ENCODE measurements at regions not wholly inside any gene's neighbourhood (a gene's known extent, or its start where the extent isn't known, plus 50 kb on each side); places are given as distances from the start of the nearest gene placed in this dataset.
"Not testable (repeated sequence)": the region's sequence is repeated elsewhere in the genome, so short reads cannot be mapped to it uniquely, and the experiment has no call there.

DNA sequence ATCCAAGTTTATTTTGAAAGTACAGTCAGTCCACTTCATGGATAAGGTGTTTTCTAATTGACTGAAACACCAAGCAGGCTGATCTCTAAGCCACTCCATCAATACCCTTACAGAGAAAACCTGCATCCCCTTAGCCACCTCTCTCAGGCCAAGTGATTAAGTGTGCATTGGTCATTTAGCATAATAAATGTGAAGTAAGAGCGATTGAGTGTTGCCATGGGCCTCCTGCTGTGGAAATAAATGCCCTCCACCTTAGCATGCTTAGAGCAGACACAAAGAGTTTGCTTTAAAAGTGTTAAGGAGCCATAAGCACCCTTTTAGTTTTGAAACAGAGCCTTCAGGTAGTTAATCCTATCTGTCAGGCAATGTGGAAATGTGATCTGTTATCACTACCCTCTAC is 386.5 kb downstream of the GPAT3 start:
- intact Hi-C loops (cut with micrococcal nuclease) = no loop called here
- Mint-ChIP-seq H3K9me3 (no peaks in the 10 kb centered on the region), H3K4me3 (no peak overlapping the region), H3K27me3 (no peaks in the 10 kb centered on the region), H3K4me1 (ENCODE audit: low read depth) (no peaks in the 10 kb centered on the region), H3K27ac (no peak overlapping the region), H3K36me3 (ENCODE audit: low read depth) (no peaks in the 10 kb centered on the region)

DNA sequence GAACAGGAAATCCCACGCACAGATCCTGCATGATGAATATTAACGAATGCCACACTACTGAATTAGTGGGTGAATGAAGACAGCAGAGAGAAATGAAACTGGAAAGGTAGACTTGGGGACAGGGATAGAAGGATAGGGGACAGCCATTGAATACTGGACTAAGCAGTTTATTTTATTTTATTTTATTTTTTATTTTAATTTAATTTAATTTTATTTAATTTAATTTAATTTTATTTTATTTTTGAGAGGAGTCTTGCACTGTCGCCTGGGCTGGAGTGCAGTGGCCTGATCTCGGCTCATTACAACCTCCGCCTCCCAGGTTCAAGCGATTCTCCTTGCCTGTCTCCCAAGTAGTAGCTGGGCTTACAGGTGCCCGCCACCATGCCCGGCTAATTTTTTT is 385.2 kb downstream of the GPAT3 start:
- Mint-ChIP-seq H3K9me3 (no peaks in the 10 kb centered on the region), H3K36me3 (ENCODE audit: low read depth) (no peaks in the 10 kb centered on the region), H3K4me3 (no peak overlapping the region), H3K27me3 (no peaks in the 10 kb centered on the region), H3K4me1 (ENCODE audit: low read depth) (no peaks in the 10 kb centered on the region), H3K27ac (no peak overlapping the region)
- intact Hi-C loops (cut with micrococcal nuclease) = no loop called here

DNA sequence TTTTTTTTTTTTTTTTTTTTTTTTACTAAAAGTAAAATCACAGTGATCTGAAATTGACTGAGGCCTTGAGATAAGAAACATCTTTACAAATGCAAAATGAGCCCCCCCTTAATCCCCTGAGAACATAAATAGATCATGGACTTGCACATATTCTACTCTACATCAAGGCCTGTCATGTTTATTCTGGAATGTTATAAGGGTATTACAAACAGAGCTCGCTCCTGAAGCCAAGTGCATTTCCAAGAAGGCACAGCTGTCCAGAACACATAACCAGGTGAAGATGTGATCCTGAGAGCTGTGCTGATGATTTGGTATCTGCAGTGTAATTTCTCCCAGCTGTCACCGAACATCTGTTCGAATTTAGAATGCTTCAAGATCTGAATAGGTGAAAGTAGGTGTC is 384.5 kb downstream of the GPAT3 start:
- Mint-ChIP-seq H3K36me3 (ENCODE audit: low read depth) (no peaks in the 10 kb centered on the region), H3K4me3 (no peak overlapping the region), H3K27me3 (no peaks in the 10 kb centered on the region), H3K27ac (no peak overlapping the region), H3K9me3 (no peaks in the 10 kb centered on the region), H3K4me1 (ENCODE audit: low read depth) (no peaks in the 10 kb centered on the region)
- intact Hi-C loops (cut with micrococcal nuclease) = no loop called here

DNA sequence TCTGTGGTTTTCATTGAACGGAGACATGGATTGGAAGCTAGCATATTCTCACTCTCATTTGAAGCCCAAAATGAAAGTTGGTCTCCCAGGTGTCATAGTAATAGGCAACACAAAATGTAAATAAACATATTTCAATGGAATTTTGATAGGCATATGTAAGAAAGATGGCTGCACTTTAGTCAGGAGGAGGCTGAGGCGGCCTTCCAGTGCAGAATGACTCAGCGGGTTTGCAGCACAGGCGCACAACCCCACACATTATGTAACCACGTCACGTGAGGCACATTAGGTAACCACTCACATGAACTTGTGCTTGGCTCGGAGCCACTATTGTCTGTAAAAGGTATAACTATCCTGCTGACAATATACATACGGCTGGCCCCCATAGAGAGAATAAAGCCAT is 381.7 kb downstream of the GPAT3 start:
- Mint-ChIP-seq H3K4me3 (no peak overlapping the region), H3K36me3 (ENCODE audit: low read depth) (no peaks in the 10 kb centered on the region), H3K27ac (no peak overlapping the region), H3K4me1 (ENCODE audit: low read depth) (no peaks in the 10 kb centered on the region), H3K27me3 (no peaks in the 10 kb centered on the region), H3K9me3 (no peaks in the 10 kb centered on the region)
- intact Hi-C loops (cut with micrococcal nuclease) = no loop called here

DNA sequence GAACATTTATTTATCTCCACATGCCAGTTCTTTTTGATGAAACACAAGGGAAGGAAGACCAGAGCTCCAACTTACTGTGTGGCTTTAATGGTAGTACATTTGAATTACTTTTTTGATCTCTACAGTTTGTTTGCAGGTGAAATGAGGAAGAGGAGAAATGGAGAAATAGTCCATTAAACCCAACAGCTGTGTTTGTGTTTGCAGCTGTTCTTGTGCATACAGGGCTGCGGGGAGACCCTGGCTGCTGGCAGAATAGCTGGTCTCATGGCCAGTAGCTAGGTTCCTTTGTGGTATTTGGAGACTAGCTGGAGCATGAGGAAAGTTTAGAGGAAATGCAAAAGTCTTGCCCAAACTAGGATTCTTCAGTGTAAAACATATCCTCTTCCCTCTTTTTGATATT is 374.8 kb downstream of the GPAT3 start:
- Mint-ChIP-seq H3K27ac (no peak overlapping the region), H3K4me3 (no peak overlapping the region), H3K9me3 (no peaks in the 10 kb centered on the region), H3K27me3 (no peaks in the 10 kb centered on the region), H3K4me1 (ENCODE audit: low read depth) (no peaks in the 10 kb centered on the region), H3K36me3 (ENCODE audit: low read depth) (no peaks in the 10 kb centered on the region)
- intact Hi-C loops (cut with micrococcal nuclease) = no loop called here

DNA sequence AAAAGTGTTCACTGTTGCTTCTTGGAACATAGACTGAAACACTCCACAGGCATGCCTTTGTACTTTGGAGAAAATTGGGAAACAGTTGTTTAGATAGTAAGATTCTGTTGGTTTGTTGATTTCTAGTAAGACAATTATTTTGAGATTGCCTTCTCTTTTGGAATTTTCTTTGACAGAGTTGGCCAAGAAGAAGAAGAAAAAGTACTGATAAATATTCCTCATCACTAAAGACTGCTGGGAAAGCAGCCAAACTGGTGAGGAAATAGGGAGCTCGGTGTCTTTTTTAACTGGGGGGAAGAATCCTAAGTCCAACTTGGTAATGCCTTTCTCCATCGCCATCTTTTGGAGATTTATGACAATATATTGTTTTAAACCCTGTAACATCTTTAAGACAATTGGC is 370.7 kb downstream of the GPAT3 start:
- Mint-ChIP-seq H3K27ac (no peak overlapping the region), H3K9me3 (no peaks in the 10 kb centered on the region), H3K27me3 (no peaks in the 10 kb centered on the region)

DNA sequence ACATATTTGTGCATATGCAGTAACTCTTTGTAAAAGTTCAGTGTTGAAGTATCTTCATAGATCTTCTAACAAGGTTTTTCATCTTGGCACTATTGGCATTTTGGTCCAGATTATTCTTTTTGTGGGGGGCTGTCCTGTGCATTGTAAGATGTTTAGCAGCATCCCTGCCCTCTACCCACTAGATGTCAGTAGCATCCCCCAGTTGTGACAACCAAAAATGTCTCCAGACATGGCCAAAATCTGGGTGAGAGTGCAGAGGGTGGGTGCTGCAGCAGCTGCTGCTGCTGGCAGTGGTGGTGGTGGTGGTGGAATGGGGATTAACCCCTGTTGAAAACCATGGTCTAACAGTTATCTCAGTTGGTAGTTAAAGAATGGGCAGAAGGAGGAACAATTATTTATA is 370.0 kb downstream of the GPAT3 start:
- Mint-ChIP-seq H3K9me3 (no peaks in the 10 kb centered on the region), H3K27me3 (no peaks in the 10 kb centered on the region), H3K4me1 (ENCODE audit: low read depth) (no peaks in the 10 kb centered on the region), H3K27ac (no peak overlapping the region), H3K4me3 (no peak overlapping the region), H3K36me3 (ENCODE audit: low read depth) (no peaks in the 10 kb centered on the region)
- intact Hi-C loops (cut with micrococcal nuclease) = no loop called here

More for the DNA sequence above, 370.7 kb downstream of the GPAT3 start:
- Mint-ChIP-seq H3K36me3 (ENCODE audit: low read depth) (no peaks in the 10 kb centered on the region), H3K4me3 (no peak overlapping the region), H3K4me1 (ENCODE audit: low read depth) (no peaks in the 10 kb centered on the region)
- intact Hi-C loops (cut with micrococcal nuclease) = no loop called here

DNA sequence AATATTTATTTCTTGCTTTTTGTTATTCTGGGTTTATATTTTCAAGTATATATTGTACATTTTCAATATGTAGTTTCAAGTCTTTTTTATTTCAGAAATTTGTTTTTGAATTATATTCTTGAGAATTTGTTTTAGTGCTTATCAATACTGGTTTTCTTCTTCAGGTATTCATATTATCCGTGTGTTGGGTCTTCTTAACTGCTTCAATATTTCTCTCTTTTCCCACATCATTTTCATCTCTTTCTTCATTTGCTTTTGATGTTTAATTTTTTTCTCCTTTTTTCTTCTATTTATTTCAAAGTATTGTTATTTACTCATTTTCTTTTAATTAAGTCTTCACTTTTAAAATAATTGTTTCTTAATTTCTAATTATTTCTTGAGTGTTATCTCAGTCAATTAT is 367.8 kb downstream of the GPAT3 start:
- H3K9me3 Mint-ChIP-seq; H3K27ac Mint-ChIP-seq; intact Hi-C loops (cut with micrococcal nuclease); H3K36me3 Mint-ChIP-seq (ENCODE audit: low read depth); H3K27me3 Mint-ChIP-seq; H3K4me3 Mint-ChIP-seq; H3K4me1 Mint-ChIP-seq (ENCODE audit: low read depth): not testable (repeated sequence)

DNA sequence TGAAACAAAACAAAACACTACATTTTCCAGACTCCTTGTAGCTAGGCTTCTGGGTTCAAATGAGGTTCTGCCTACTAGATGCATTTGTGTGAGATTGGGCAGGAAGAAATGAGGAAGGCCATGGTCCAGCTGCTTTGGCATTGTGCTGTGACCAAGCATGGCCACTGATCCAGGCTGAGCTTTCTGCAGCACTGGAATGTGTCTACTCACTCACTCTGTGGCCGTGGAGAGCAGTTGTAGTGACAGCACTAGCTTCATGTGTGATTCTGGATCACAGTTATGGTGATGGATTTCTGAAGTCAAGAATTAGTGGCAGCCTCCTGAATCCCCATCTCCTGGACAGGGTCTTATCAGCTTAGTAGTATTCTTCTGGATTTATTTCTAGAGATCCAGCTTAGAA is 358.9 kb downstream of the GPAT3 start:
- Mint-ChIP-seq H3K4me3 (no peak overlapping the region), H3K36me3 (ENCODE audit: low read depth) (no peaks in the 10 kb centered on the region)

DNA sequence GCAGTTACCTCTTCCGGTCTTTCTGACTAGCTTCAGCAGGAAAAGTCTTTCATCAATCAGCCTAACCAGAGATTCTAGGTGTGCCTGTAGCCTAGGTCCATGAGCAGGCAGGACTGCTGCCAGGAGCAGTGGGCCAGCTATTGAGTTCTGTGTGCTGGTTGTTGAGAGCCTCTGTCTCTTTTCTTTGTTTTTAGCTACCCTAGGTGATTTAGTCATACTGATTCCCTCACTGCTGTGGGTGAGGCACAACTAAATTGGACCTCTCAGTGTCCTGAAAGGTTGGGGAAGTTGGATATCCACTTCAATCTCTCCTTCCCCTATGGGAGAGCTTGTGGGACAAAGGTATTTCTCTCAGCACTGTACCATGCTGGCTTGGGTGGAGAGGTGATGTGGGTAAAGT is 354.9 kb downstream of the GPAT3 start:
- no peaks in the 10 kb centered on the region for H3K27me3 Mint-ChIP-seq
- intact Hi-C loops (cut with micrococcal nuclease) = no loop called here
- H3K27ac Mint-ChIP-seq = no peak overlapping the region
- H3K4me3 Mint-ChIP-seq = no peak overlapping the region
- H3K9me3 Mint-ChIP-seq = peaks cover 8% of the 10 kb centered on the region
- no peaks in the 10 kb centered on the region for H3K4me1 Mint-ChIP-seq (ENCODE audit: low read depth)
- no peaks in the 10 kb centered on the region for H3K36me3 Mint-ChIP-seq (ENCODE audit: low read depth)

More for the DNA sequence above, 358.9 kb downstream of the GPAT3 start:
- intact Hi-C loops (cut with micrococcal nuclease) = no loop called here
- H3K9me3 Mint-ChIP-seq = no peaks in the 10 kb centered on the region
- no peaks in the 10 kb centered on the region for H3K4me1 Mint-ChIP-seq (ENCODE audit: low read depth)
- peaks cover 2% of the 10 kb centered on the region for H3K27me3 Mint-ChIP-seq
- no peak overlapping the region for H3K27ac Mint-ChIP-seq

DNA sequence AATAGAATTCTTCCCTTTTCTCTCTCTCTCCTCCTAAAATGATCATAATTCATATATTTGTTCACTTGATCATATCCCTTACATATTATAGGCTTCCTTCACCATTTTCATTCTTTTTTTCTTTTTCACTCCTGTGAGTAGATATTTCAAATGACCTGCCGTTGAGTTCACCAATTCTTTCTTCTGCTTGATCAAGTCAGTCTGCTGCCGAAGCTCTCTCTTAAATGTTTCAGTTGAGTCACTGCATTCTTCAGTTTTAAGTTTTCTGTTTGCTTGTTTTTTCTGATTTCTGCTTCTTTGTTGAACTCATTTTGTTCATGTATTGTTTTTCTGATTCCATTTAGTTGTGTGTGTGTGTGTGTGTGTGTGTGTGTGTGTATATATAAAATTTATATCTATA is 354.3 kb downstream of the GPAT3 start:
- Mint-ChIP-seq H3K4me1 (ENCODE audit: low read depth) (no peaks in the 10 kb centered on the region), H3K4me3 (no peak overlapping the region), H3K27ac (no peak overlapping the region), H3K27me3 (no peaks in the 10 kb centered on the region), H3K9me3 (peaks cover 8% of the 10 kb centered on the region), H3K36me3 (ENCODE audit: low read depth) (no peaks in the 10 kb centered on the region)
- intact Hi-C loops (cut with micrococcal nuclease) = no loop called here

DNA sequence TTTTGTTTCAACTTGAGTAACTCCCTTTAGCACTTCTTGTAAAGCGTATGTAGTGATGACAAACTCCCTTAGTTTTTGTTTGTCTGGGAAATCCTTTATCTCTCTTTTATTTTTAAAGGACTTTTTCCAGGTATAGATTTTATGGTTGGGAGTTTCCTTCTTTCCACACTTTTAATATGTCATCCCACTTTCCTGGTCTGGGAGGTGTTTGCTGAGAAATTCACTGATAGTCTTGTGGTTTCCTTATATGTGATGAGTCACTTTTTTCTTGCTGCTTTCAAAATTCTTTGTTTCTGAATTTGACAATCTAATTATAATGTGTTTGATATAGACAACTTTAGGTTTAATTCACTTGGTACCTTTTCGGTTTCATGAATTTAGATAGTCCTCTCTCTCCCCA is 353.9 kb downstream of the GPAT3 start:
- no peaks in the 10 kb centered on the region for H3K27me3 Mint-ChIP-seq
- no peaks in the 10 kb centered on the region for H3K4me1 Mint-ChIP-seq (ENCODE audit: low read depth)
- H3K9me3 Mint-ChIP-seq = peaks cover 8% of the 10 kb centered on the region
- no peak overlapping the region for H3K27ac Mint-ChIP-seq
- no peak overlapping the region for H3K4me3 Mint-ChIP-seq
- intact Hi-C loops (cut with micrococcal nuclease) = no loop called here
- no peaks in the 10 kb centered on the region for H3K36me3 Mint-ChIP-seq (ENCODE audit: low read depth)

DNA sequence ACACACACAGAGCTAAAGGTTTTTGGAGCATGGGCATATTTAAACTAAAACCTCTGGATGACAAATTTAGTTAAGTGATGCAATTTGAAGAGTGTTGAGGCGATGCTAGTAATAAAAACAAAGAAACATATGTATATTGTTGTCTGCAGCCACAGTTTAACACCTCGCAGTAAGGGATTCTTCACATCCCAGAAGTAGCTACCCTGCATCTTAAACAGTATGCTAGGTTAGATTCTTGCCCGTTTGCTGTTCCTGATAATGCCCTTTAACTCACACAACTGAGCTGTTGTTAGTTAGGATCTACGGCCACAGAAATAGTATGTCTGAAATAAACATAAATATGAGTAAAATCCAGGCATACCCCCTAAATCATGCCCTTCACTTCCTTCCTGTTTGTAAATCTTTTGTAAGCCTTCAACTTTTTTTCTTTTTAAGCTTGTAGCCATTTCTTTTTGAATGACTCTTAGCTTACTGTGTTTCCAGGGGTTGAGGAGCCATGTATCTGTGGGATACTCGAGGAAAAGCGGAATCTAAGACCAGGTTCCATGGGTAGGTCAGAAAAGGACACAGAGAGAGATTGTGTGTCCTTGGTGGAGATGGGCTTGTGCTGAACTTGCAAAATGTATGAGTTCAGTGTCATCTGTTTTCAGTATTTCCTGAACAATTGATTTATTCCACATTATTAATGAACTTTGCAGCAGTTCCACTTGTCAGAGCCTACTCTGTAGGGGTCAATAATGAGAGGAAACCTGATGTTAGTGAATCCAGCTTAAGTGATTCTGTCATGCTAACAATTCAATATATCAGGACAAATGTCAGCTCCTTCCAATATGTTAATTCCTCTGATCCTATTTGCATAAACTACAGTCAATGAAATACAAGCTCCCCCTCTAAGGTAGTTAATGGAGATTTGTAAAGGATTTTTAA is 349.6 kb downstream of the GPAT3 start:
- Mint-ChIP-seq H3K9me3 (peaks cover 8% of the 10 kb centered on the region), H3K4me3 (no peak overlapping the region), H3K36me3 (ENCODE audit: low read depth) (no peaks in the 10 kb centered on the region), H3K27ac (no peak overlapping the region), H3K27me3 (no peaks in the 10 kb centered on the region), H3K4me1 (ENCODE audit: low read depth) (no peaks in the 10 kb centered on the region)
- intact Hi-C loops (cut with micrococcal nuclease) = no loop called here

DNA sequence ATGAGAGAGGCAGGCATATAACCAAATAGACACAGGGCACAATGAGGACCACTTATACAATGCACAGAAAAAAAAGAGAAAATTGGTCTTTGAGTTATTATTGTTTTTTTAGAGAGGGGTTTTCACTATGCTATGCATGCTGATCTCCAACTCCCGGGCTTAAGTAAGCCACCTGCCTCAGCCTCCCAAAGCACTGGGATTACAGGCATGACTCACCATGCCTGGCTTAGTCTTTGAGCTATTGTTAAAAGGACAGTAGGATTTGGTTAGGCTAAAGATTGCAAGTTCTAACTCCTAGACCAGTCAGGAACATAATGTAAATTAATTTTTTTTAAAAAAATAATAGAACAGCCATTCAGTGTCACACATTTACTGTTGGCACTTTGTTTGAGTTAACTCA is 340.1 kb downstream of the GPAT3 start:
- H3K4me3 Mint-ChIP-seq = no peak overlapping the region
- no peak overlapping the region for H3K27ac Mint-ChIP-seq
- H3K36me3 Mint-ChIP-seq (ENCODE audit: low read depth) = no peaks in the 10 kb centered on the region
- H3K4me1 Mint-ChIP-seq (ENCODE audit: low read depth) = no peaks in the 10 kb centered on the region
- intact Hi-C loops (cut with micrococcal nuclease) = no loop called here
- H3K27me3 Mint-ChIP-seq = no peaks in the 10 kb centered on the region
- H3K9me3 Mint-ChIP-seq = no peaks in the 10 kb centered on the region

DNA sequence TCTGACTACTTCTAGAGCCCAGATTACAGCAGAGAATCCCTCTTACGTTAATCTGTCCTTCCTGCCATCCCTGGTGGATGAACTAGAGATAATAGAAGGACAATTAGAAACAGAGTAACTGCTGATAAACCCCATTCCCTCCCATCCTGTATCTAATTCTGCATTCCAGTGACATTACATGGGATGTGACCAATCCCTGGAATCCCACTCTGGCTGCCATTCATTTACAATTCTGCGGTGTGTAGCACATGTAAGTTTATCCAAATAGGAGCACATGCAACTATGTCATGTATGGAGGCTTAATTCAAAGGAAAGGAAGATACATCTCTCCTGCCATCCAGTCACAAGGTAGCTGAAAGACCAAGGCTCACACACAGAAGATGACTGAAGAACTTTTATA is 339.5 kb downstream of the GPAT3 start:
- H3K4me1 Mint-ChIP-seq (ENCODE audit: low read depth) = no peaks in the 10 kb centered on the region
- no peak overlapping the region for H3K4me3 Mint-ChIP-seq
- H3K9me3 Mint-ChIP-seq = no peaks in the 10 kb centered on the region
- H3K27ac Mint-ChIP-seq = no peak overlapping the region
- no peaks in the 10 kb centered on the region for H3K27me3 Mint-ChIP-seq
- no peaks in the 10 kb centered on the region for H3K36me3 Mint-ChIP-seq (ENCODE audit: low read depth)
- intact Hi-C loops (cut with micrococcal nuclease) = no loop called here

Data from dendritic cell treated with granulocyte-macrophage colony-stimulating factor and Interleukin-4, amounts not matched to agents 40 ng/mL and 50 ng/mL, for 4 days (primary cell).